ENCODE measurements at regions not wholly inside any gene's neighbourhood (a gene's known extent, or its start where the extent isn't known, plus 50 kb on each side); places are given as distances from the start of the nearest gene placed in this dataset.

- no peak for DNase-seq (ENCODE audit: low read depth)
- no peak for TF ChIP-seq CTCF (IDR thresholded peaks at IDR 0.05; ENCODE audit: insufficient read depth, low read depth, low read length)
- no peak overlapping the region for H3K4me3 ChIP-seq (ENCODE audit: low read depth, low read length)
These were observed 310.1 kb downstream of the UTRN start for GRCh38 chr6:144595266-144595665.

GRCh38 chr6:144597511-144597910 is 312.4 kb downstream of the UTRN start:
- TF ChIP-seq CTCF (IDR thresholded peaks at IDR 0.05; ENCODE audit: insufficient read depth, low read depth, low read length): no peak

GRCh38 chr6:144599615-144600014 is 314.5 kb downstream of the UTRN start:
- DNase-seq (ENCODE audit: low read depth): no peak
- H3K4me3 ChIP-seq (ENCODE audit: low read depth, low read length): no peak overlapping the region
- TF ChIP-seq CTCF (IDR thresholded peaks at IDR 0.05; ENCODE audit: insufficient read depth, low read depth, low read length): no peak

More at GRCh38 chr6:144597511-144597910, 312.4 kb downstream of the UTRN start:
- no peak overlapping the region for H3K4me3 ChIP-seq (ENCODE audit: low read depth, low read length)
- DNase-seq (ENCODE audit: low read depth): no peak

DNA sequence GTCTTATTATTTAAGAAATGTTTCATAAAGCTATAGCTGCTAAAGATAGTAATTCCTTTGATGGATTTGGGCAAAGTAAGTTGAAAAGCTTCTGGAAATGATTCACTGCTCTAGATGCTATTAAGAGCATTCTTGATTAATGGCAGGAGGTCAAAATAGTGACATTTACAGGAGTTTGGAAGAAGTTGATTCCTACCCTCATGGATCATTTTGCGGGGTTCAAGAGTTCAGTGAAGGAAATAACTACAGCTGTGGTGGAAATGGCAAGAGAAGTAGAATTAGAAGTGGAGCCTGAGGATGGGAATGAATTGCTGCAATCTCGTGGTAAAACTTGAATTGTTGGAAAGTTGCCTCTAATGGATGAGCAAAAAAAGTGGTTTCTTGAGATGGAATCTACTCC is 316.1 kb downstream of the UTRN start:
- no peak for TF ChIP-seq CTCF (IDR thresholded peaks at IDR 0.05; ENCODE audit: insufficient read depth, low read depth, low read length)
- no peak for DNase-seq (ENCODE audit: low read depth)
- no peak overlapping the region for H3K4me3 ChIP-seq (ENCODE audit: low read depth, low read length)

- no peak for DNase-seq (ENCODE audit: low read depth)
- TF ChIP-seq CTCF (IDR thresholded peaks at IDR 0.05; ENCODE audit: insufficient read depth, low read depth, low read length): no peak
- no peak overlapping the region for H3K4me3 ChIP-seq (ENCODE audit: low read depth, low read length)
These were observed 317.5 kb downstream of the UTRN start for GRCh38 chr6:144602523-144603180.

DNA sequence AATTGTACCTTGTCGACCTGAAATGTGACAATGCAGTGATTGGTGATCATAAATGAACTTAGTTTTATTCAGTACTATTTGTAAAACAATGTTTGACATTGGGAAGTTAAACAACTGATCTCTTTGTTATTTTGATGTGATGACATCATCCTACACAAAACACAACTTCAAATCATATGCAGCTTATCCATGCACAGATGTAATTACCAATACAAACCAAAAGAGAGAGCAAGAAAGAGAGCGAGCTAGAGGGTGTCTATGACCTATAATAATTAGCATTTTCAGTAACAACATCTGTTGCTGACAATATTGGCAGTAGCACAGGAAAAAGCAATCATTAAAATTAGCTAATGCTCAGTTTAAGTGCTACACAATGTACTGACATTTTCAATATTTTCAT is 320.9 kb downstream of the UTRN start:
- H3K4me3 ChIP-seq (ENCODE audit: low read depth, low read length): no peak overlapping the region
- no peak for TF ChIP-seq CTCF (IDR thresholded peaks at IDR 0.05; ENCODE audit: insufficient read depth, low read depth, low read length)
- DNase-seq (ENCODE audit: low read depth): no peak

Data from fibroblast of villous mesenchyme (primary cell).